Adrenal gland (tissue), 9 donors: ENCODE measurements at regions not wholly inside any gene's neighbourhood (a gene's known extent, or its start where the extent isn't known, plus 50 kb on each side); places are given as distances from the start of the nearest gene placed in this dataset.

Experiments used
- DNase-seq, 7 donors: peaks; one replicate each; pipeline ENCODE4 v3.0.0-alpha.2; 2019 to 2020
- H3K27ac ChIP-seq, 5 donors: fragments of 200-600 bp; sonication (generic) in 4 of 5; 1 replicate in 3 of 5; 2 replicates in 2 of 5; pipeline versions ENCODE4 v1.5.1 to v1.8.0; 2016 to 2020; ENCODE audit warnings: mild to moderate bottlenecking in 1 of 5
- H3K27me3 ChIP-seq: fragments of 200-600 bp; 2 replicates; pipeline ENCODE4 v1.8.0; 2021
- H3K36me3 ChIP-seq, 2 donors: fragments of 200-600 bp; replicated peaks in 1 of 2; 1 replicate in 1 of 2; 2 replicates in 1 of 2; pipeline versions ENCODE4 v1.5.1 to v1.8.0; 2018 to 2022
- H3K4me1 ChIP-seq, 2 donors: fragments of 200-600 bp; replicated peaks in 1 of 2; 1 replicate in 1 of 2; 2 replicates in 1 of 2; pipeline versions ENCODE4 v1.5.1 to v1.8.0; 2018 to 2021
- H3K4me3 ChIP-seq, 4 donors: fragments of 200-600 bp; sonication (generic) in 3 of 4; one replicate each; pipeline ENCODE4 v1.5.1; 2016 to 2018
- H3K9me3 ChIP-seq, 3 donors: fragments of 200-600 bp; sonication (generic) in 1 of 3; replicated peaks in 1 of 3; 1 replicate in 2 of 3; 2 replicates in 1 of 3; pipeline versions ENCODE4 v1.5.1 to v1.8.0; 2016 to 2021
- POLR2A ChIP-seq, 2 donors: fragments of 450-650 bp; IDR thresholded peaks; one replicate each; pipeline ENCODE4 v1.6.1; 2017; ENCODE audit warnings: antibody characterized with exemption in 2 of 2, mild to moderate bottlenecking in 2 of 2, moderate library complexity in 1 of 2
- WGBS, 4 donors: extraction: QIAGEN DNeasy Blood & Tissue Kit in 2 of 4; methylation state at CpG; one replicate each; pipeline versions ENCODE4 v1.1.5 to v1.1.7; 2013 to 2017; 5-methylcytosine and 5-hydroxymethylcytosine counted together
- intact Hi-C, 2 donors: fragments of 100-400 bp; cut with DNase I; formaldehyde crosslinking; loops; one replicate each; pipeline versions ENCODE4 v1.14.1 to v1.15.0; 2022 to 2023
- TF ChIP-seq, protein P1 (sequence below), 6 experiments: fragments of 450-650 bp in 4 of 6; fragments of 200-600 bp in 2 of 6; sonication (generic) in 1 of 6; IDR thresholded peaks; 1 replicate in 5 of 6; 2 replicates in 1 of 6; pipeline versions ENCODE4 v1.5.1 to v1.8.0; 2016 to 2021; ENCODE audit warnings: antibody characterized with exemption in 6 of 6, mild to moderate bottlenecking in 2 of 6, moderate library complexity in 1 of 6
- donor health status: healthy with polysubstance abuse.
- donor health status: Bipolar disorder and iron deficiency.
- donor health status: DM: yes; HTN: yes; CAD: no.
- donor health status: DM: no; HTN: no; CAD: no.
- donor health status: DM: no; HTN: no; CAD: no.

DNA sequence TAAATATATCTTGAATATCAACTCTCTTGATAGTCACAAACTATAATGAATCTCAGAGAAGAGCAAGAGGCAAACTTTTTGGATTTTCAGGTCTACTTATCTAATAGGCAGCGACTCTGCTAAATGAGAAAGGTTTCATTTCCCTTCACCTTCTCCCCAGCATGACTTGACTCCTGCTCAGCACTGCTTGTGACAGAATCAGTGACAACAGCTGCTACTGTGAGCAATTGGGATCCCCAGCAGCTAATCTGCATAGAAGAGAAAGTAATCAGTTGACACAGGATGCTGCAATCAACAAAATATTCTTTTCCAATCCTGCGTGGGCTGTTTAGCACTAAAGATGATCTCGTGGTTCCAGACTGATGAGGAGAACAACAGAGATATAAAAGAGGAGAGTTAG is 205.5 kb downstream of the MMUT start:
- Histone ChIP-seq H3K4me3 (no peak overlapping the region), H3K4me1 (no peaks in the 10 kb centered on the region), H3K27me3 (no peaks in the 10 kb centered on the region), H3K9me3 (no peaks in the 10 kb centered on the region), H3K27ac (no peak overlapping the region), H3K36me3 (no peaks in the 10 kb centered on the region)
- DNase-seq, result no peak
- intact Hi-C loops, result no loop called here
- WGBS, 4 donors, result 35 to 55% (median 40%) methylated on average over 3 of the region's 3 CpGs
- TF ChIP-seq, protein P1, sequence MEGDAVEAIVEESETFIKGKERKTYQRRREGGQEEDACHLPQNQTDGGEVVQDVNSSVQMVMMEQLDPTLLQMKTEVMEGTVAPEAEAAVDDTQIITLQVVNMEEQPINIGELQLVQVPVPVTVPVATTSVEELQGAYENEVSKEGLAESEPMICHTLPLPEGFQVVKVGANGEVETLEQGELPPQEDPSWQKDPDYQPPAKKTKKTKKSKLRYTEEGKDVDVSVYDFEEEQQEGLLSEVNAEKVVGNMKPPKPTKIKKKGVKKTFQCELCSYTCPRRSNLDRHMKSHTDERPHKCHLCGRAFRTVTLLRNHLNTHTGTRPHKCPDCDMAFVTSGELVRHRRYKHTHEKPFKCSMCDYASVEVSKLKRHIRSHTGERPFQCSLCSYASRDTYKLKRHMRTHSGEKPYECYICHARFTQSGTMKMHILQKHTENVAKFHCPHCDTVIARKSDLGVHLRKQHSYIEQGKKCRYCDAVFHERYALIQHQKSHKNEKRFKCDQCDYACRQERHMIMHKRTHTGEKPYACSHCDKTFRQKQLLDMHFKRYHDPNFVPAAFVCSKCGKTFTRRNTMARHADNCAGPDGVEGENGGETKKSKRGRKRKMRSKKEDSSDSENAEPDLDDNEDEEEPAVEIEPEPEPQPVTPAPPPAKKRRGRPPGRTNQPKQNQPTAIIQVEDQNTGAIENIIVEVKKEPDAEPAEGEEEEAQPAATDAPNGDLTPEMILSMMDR (IDR thresholded peaks at IDR 0.05), result no peak
- no peak for TF ChIP-seq POLR2A (IDR thresholded peaks at IDR 0.05)

- Histone ChIP-seq H3K4me3 (no peak overlapping the region), H3K4me1 (no peaks in the 10 kb centered on the region), H3K27me3 (no peaks in the 10 kb centered on the region), H3K9me3 (no peaks in the 10 kb centered on the region), H3K36me3 (no peaks in the 10 kb centered on the region), H3K27ac (no peak overlapping the region)
- 68 to 75% (median 71%) methylated on average over 3 of the region's 3 CpGs for WGBS, 4 donors
- DNase-seq, result no peak
- intact Hi-C loops, result no loop called here
- TF ChIP-seq POLR2A (IDR thresholded peaks at IDR 0.05), result no peak
- TF ChIP-seq, protein P1 (IDR thresholded peaks at IDR 0.05), result no peak
These were observed 207.7 kb downstream of the MMUT start for GRCh38 chr6:49255335-49255734.

DNA sequence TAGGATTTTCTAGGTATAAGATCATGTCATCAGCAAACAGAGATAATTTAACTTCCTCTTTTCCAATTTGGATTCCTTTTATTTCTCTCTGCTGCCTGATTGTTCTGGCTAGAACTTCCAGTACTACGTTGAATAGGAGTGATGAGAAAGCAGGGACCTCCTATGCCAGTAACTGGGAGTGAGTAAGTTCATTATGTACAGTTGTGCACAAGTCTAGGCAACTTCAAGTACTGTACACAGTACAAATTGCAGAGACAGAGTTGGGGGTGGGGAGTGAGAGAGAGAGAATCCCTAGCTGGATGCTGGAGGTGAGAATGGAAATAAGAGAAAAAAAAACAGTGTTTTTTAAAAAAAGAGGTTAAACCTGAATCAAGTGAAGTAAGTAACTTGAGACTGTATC is 210.2 kb downstream of the MMUT start:
- DNase-seq, result no peak
- Histone ChIP-seq H3K9me3 (no peaks in the 10 kb centered on the region), H3K36me3 (no peaks in the 10 kb centered on the region), H3K4me1 (no peaks in the 10 kb centered on the region), H3K4me3 (no peak overlapping the region), H3K27me3 (no peaks in the 10 kb centered on the region), H3K27ac (no peak overlapping the region)
- 44 to 86% (median 63%) methylated on average over 1 of the region's 1 CpG for WGBS, 4 donors
- intact Hi-C loops, result no loop called here
- TF ChIP-seq, protein P1 (IDR thresholded peaks at IDR 0.05), result no peak

DNA sequence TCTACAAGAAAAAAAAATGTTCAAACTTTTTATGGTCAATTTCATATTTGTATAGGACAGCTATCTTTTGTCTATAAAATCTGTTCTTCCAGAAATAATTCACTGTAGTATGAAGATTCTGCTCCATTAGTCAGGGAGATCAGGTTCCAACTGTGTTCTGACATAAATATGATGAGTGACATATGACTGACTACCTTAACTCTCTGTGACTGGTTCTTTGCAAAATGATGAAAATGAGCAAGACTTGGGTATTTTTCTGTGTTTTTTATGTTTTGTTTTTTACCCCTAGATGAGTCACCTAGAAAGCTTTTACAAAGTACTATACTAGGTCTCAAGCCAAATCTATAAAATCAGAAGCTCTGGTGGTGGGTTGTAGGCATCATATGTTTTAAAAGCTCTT is 229.6 kb downstream of the MMUT start:
- intact Hi-C loops, result no loop called here
- TF ChIP-seq, protein P1 (IDR thresholded peaks at IDR 0.05), result no peak
- no peak for TF ChIP-seq POLR2A (IDR thresholded peaks at IDR 0.05)
- no peak for DNase-seq
- H3K9me3 ChIP-seq, result peaks cover 0 to 5% (median 0%) of the 10 kb centered on the region in 3 donors
- H3K4me3 ChIP-seq, result no peak overlapping the region
- H3K4me1 ChIP-seq, result no peaks in the 10 kb centered on the region
- H3K27me3 ChIP-seq, result no peaks in the 10 kb centered on the region
- H3K27ac ChIP-seq, result no peak overlapping the region
- no peaks in the 10 kb centered on the region for H3K36me3 ChIP-seq
